Loucy (cell line): ENCODE measurements at regions not wholly inside any gene's neighbourhood (a gene's known extent, or its start where the extent isn't known, plus 50 kb on each side); places are given as distances from the start of the nearest gene placed in this dataset.

Source experiments
- H2AFZ ChIP-seq: fragments of 200-600 bp; sonication (generic); 2 replicates; pipeline ENCODE4 v1.6.0; 2016; ENCODE audit warnings: antibody characterized with exemption, mild to moderate bottlenecking, low read length, moderate library complexity
- H3F3A ChIP-seq: fragments of 200-600 bp; 2 replicates; pipeline ENCODE4 v1.6.0; 2016; ENCODE audit warnings: antibody characterized with exemption, low read depth, mild to moderate bottlenecking
- H3K27me3 ChIP-seq: fragments of 200-600 bp; sonication (generic); 2 replicates; pipeline ENCODE4 v1.6.1; 2014; ENCODE audit warnings: low read length, mild to moderate bottlenecking; ENCODE audit not compliant: insufficient read depth, poor library complexity, severe bottlenecking
- H3K36me3 ChIP-seq: fragments of 200-600 bp; sonication (generic); 2 replicates; pipeline ENCODE4 v1.6.1; 2016; ENCODE audit warnings: low read length; ENCODE audit not compliant: insufficient read depth
- H3K4me1 ChIP-seq: fragments of 200-600 bp; sonication (generic); 2 replicates; pipeline ENCODE4 v1.5.1; 2014; ENCODE audit warnings: low read length, mild to moderate bottlenecking; ENCODE audit not compliant: insufficient read depth, poor library complexity, severe bottlenecking
- H3K4me2 ChIP-seq: fragments of 200-600 bp; sonication (generic); 2 replicates; pipeline ENCODE4 v1.6.0; 2014; ENCODE audit warnings: antibody characterized with exemption, low read length, low read depth, mild to moderate bottlenecking; ENCODE audit not compliant: poor library complexity, severe bottlenecking
- H3K4me3 ChIP-seq: fragments of 200-600 bp; sonication (generic); 2 replicates; pipeline ENCODE4 v1.5.1; 2014; ENCODE audit warnings: low read length, mild to moderate bottlenecking, mixed read lengths; ENCODE audit not compliant: poor library complexity, severe bottlenecking
- H3K79me2 ChIP-seq: fragments of 200-600 bp; sonication (generic); 2 replicates; pipeline ENCODE4 v1.6.1; 2014; ENCODE audit warnings: low read length; ENCODE audit not compliant: insufficient read depth
- H3K9ac ChIP-seq: fragments of 200-600 bp; sonication (generic); 2 replicates; pipeline ENCODE4 v1.6.0; 2014; ENCODE audit warnings: mild to moderate bottlenecking, low read depth, low read length, moderate library complexity; ENCODE audit not compliant: poor library complexity, severe bottlenecking
- H3K9me2 ChIP-seq: fragments of 200-600 bp; sonication (generic); replicated peaks from 2 replicates; pipeline ENCODE4 v1.6.1; 2016; ENCODE audit warnings: low read depth, low read length, mixed read lengths
- H3K9me3 ChIP-seq: fragments of 200-600 bp; sonication (generic); 2 replicates; pipeline ENCODE4 v1.6.1; 2014; ENCODE audit warnings: mild to moderate bottlenecking, antibody characterized with exemption, low read length, low read depth; ENCODE audit not compliant: insufficient read depth
- H4K20me1 ChIP-seq: fragments of 200-600 bp; sonication (generic); 2 replicates; pipeline ENCODE4 v1.6.0; 2014; ENCODE audit warnings: antibody characterized with exemption, low read length, mild to moderate bottlenecking; ENCODE audit not compliant: insufficient read depth, poor library complexity, severe bottlenecking
- EZH2phosphoT487 ChIP-seq: fragments of 200-600 bp; IDR thresholded peaks from 2 replicates; pipeline ENCODE4 v1.6.1; 2018; ENCODE audit warnings: antibody characterized with exemption, mild to moderate bottlenecking, moderate library complexity, borderline replicate concordance
- TF ChIP-seq, protein P1 (sequence below): fragments of 200-600 bp; sonication (generic); conservative IDR thresholded peaks from 2 replicates; pipeline ENCODE4 v1.5.1; 2014; ENCODE audit warnings: mild to moderate bottlenecking, antibody characterized with exemption, low read length

DNA sequence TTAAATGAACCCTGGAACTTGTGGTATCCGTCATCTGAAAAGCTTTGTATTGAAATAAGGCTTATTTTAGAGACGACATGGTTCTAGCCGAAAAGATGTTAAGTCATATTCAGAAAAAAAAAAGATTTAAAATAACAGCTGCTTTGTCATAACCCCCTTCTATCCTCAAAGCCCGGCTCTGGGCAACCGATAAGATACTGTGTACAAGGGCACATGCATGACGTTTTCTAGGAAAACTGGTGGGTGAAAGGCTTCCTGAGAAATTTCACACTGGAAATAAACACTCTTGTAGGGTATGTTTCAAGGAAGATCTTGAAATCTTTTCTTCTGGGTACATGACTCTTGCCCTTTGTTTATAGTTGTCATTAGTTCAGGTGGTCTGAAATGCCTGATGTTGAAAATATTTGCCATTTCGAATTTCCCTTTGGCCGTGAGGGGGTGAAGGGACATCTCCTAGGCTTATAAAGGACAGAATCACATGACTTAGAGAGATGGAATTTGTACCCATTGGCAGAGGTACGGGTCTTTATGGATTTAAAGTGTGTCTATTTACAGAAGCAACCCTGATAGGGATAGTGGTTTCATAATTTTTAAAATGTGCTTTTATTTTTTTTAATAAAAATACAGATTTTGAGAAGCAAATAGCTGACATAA is 232.5 kb downstream of the PTEN start:
- no peak for TF ChIP-seq EZH2phosphoT487
- Histone ChIP-seq H3K4me1 (peaks cover 19% of the 10 kb centered on the region), H4K20me1 (no peaks in the 10 kb centered on the region), H3K4me3 (no peak overlapping the region), H3K9me2 (no peaks in the 10 kb centered on the region), H3K36me3 (no peaks in the 10 kb centered on the region), H3K4me2 (no peak overlapping the region), H3K79me2 (no peaks in the 10 kb centered on the region), H3K27me3 (no peaks in the 10 kb centered on the region), H3K9me3 (no peaks in the 10 kb centered on the region), H2AFZ (no peak overlapping the region), H3F3A (no peaks in the 10 kb centered on the region), H3K9ac (no peak overlapping the region)

DNA sequence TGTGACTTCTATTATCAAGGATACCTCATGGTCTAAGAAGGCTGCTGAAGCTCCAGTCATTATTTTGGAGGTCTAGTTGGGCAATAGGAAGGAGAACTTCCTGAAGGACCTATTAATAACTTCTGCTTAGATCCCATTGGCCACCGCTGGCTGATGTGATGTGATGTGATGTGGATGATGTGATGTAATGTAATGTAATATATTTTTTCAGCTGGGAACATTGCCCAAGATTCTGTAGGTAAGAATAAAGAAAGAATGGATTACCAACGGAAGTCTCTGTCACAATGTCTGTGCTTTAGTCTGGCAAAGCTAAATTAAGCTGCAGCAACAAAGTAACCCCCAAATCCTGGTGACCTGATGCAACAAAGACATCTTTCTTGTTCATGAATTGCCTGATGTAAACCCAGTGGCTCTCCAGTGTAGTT is 233.7 kb downstream of the PTEN start:
- no peaks in the 10 kb centered on the region for H4K20me1 ChIP-seq
- no peaks in the 10 kb centered on the region for H3F3A ChIP-seq
- H3K27me3 ChIP-seq = no peaks in the 10 kb centered on the region
- H3K4me2 ChIP-seq = no peak overlapping the region
- no peak overlapping the region for H2AFZ ChIP-seq
- TF ChIP-seq EZH2phosphoT487 = no peak
- TF ChIP-seq, protein P1, sequence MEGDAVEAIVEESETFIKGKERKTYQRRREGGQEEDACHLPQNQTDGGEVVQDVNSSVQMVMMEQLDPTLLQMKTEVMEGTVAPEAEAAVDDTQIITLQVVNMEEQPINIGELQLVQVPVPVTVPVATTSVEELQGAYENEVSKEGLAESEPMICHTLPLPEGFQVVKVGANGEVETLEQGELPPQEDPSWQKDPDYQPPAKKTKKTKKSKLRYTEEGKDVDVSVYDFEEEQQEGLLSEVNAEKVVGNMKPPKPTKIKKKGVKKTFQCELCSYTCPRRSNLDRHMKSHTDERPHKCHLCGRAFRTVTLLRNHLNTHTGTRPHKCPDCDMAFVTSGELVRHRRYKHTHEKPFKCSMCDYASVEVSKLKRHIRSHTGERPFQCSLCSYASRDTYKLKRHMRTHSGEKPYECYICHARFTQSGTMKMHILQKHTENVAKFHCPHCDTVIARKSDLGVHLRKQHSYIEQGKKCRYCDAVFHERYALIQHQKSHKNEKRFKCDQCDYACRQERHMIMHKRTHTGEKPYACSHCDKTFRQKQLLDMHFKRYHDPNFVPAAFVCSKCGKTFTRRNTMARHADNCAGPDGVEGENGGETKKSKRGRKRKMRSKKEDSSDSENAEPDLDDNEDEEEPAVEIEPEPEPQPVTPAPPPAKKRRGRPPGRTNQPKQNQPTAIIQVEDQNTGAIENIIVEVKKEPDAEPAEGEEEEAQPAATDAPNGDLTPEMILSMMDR = no peak
- no peaks in the 10 kb centered on the region for H3K79me2 ChIP-seq
- peaks cover 7% of the 10 kb centered on the region for H3K4me1 ChIP-seq
- H3K9ac ChIP-seq = no peak overlapping the region
- no peaks in the 10 kb centered on the region for H3K36me3 ChIP-seq
- no peaks in the 10 kb centered on the region for H3K9me2 ChIP-seq
- no peak overlapping the region for H3K4me3 ChIP-seq
- no peaks in the 10 kb centered on the region for H3K9me3 ChIP-seq

DNA sequence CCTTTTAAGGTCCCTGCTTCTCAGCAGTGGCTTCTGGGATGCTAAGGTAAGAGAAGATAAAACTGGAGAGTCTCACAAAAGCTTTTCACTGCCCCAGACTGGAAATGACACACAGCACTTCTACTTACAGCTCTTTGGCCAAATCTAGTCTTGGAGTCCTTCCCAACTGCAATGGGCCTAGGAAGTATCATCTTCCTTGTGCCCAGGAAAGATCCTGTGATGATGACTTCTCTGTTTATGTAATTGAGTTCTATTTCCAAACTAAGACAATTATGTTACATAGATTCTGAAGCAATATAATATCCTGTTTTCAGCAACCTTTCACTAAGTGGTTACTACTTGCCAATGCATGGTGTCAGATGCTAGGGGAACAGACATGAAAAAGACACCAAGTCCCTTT is 234.1 kb downstream of the PTEN start:
- Histone ChIP-seq H4K20me1 (no peaks in the 10 kb centered on the region), H3K9ac (no peak overlapping the region), H3K27me3 (no peaks in the 10 kb centered on the region), H2AFZ (no peak overlapping the region), H3K36me3 (no peaks in the 10 kb centered on the region), H3K9me3 (no peaks in the 10 kb centered on the region), H3K79me2 (no peaks in the 10 kb centered on the region), H3F3A (no peaks in the 10 kb centered on the region), H3K4me1 (peaks cover 2% of the 10 kb centered on the region), H3K4me2 (no peak overlapping the region), H3K4me3 (no peak overlapping the region), H3K9me2 (no peaks in the 10 kb centered on the region)
- TF ChIP-seq, protein P1 = no peak
- TF ChIP-seq EZH2phosphoT487 = no peak

DNA sequence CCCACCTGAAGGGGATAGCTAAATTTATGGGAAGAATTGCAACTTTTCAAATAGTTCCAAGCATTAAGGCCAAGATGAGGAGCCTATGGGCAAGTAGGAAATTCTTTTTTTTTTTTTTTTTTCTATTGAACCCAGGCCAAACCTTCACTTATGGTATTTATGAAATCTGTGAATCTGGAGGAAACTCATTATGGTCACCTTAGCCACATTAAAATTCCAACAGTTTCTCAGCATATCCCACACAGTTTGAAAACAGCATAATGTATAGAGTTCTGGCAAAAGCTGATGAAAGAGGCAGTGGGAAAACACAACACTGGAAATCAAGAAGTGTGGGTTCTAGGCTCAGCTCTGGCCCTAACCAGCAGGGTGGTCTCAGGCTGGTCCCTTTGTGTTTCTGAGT is 236.9 kb downstream of the PTEN start:
- TF ChIP-seq, protein P1 = no peak
- no peak for TF ChIP-seq EZH2phosphoT487
- no peaks in the 10 kb centered on the region for H3K9me3 ChIP-seq
- no peak overlapping the region for H3K4me2 ChIP-seq
- H3K9ac ChIP-seq = no peak overlapping the region
- no peaks in the 10 kb centered on the region for H3K27me3 ChIP-seq
- no peaks in the 10 kb centered on the region for H3K36me3 ChIP-seq
- H4K20me1 ChIP-seq = no peaks in the 10 kb centered on the region
- no peaks in the 10 kb centered on the region for H3K4me1 ChIP-seq
- no peak overlapping the region for H3K4me3 ChIP-seq
- no peaks in the 10 kb centered on the region for H3F3A ChIP-seq
- H2AFZ ChIP-seq = no peak overlapping the region
- no peaks in the 10 kb centered on the region for H3K9me2 ChIP-seq
- no peaks in the 10 kb centered on the region for H3K79me2 ChIP-seq
